HG03439 (cell line): ENCODE measurements at regions not wholly inside any gene's neighbourhood (a gene's known extent, or its start where the extent isn't known, plus 50 kb on each side); places are given as distances from the start of the nearest gene placed in this dataset.

Experiments
- ATAC-seq: cut with Tn5 transposase; IDR thresholded peaks from one replicate; pipeline ENCODE4 v1.9.1; 2021; ENCODE audit warnings: mild to moderate bottlenecking, moderate library complexity; ENCODE audit not compliant: unreplicated experiment

GRCh38 chr6:95489185-95489863 is 88.0 kb upstream of the MANEA start:
- no peak for ATAC-seq

DNA sequence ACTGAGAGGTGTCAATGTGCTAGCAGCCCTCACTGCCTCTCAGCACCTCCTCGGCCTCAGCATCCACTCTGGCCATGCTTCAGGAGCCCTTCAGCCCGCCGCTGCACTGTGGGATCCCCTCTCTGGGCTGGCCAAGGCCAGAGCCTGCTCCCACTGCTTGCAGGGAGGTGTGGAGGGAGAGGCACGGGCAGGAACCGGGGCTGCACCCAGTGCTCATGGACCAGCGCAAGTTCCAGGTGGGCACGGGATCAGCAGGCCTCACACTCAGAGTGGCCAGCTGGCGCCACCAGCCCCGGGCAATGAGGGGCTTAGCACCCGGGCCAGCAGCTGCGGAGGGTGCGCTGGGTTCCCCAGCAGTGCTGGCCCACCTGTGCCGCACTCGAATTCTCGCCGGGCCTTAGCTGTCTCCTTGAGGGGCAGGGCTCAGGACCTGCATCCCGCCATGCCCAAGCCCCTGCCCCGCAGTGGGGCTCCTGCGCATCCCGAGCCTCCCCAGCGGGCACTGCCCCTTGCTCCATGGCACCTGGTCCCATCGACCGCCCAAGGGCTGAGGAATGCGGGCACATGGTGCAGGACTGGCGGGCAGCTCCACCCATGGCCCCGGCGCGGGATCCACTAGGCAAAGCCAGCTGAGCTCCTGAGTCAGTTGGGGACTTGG is 80.4 kb upstream of the MANEA start:
- no peak for ATAC-seq

DNA sequence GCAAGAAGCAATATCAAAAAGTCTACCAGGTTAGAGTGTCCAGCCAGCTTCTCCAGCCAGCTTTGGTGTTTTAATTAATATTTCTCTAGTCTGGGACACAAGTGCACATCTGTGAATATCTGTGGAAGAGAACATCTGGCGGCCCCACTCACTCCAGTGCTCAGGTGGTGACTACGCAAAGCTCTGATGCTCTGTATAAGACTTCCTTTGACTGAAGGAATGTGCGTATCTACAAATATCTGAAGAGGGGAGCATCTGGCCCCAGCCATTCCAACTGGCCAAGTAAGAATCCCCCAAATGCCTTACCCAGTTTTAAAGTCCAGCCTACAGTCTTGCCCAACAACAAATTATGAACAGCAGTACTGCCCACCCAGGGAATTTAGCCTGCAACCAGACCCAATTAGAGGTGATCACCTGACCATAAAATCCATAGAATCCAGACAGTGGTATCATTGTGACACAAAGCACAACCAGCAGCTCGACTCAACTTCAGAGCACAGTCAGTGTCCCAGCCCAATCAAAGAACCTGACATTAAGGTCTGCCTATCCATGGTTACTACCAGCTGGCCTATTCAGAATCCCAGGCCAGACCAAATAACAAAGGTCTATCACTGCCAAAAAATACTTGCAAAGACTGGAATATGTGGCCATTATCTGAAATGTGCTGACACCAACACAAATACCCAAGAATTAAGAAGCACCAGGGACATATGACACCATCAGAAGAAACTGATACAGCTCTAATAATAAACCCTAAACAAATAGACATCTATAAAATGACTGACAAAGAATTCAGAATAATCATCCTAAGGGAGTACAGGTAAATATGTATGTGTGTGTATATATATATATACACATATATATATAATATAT is 76.1 kb upstream of the MANEA start:
- no peak for ATAC-seq

- no peak for ATAC-seq
Measured at GRCh38 chr6:95503568-95503967, 73.8 kb upstream of the MANEA start.

DNA sequence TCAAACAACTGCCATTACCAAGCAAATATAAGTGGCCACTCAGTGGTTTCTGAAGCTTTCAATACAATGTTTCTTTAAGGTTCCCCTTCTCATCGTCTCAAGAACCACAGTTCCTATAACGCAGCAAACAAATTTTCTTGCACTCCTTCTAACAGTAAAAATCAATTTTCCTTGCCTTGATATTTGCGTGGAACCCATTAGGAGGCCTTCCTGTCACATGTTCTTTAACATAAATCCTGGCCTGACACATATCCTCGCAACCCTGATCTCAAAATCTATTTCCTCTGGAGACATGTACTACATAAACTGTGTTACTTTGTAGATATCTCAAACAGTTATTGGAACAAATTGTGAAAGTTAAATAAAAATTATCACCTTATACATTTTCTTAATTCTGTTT is 65.9 kb upstream of the MANEA start:
- ATAC-seq: no peak

DNA sequence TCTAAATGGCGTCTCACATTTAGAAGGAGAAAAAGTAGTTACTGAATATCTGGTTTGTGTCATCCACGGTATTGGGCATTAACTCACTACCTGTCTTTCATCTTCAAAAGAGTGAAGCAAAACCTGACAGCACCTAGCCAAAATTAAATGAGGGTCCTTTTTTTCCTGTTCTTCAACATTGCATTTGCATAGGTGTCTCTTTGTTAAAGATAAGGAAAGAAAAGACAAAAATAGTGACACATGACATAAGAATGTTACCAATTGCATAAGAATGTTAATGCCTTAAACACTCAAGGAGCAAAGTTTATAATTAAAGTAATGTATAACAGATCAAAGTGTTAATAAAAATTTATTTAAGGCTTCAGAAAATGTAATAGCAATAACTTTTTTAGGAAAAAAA is 61.4 kb upstream of the MANEA start:
- ATAC-seq: no peak

DNA sequence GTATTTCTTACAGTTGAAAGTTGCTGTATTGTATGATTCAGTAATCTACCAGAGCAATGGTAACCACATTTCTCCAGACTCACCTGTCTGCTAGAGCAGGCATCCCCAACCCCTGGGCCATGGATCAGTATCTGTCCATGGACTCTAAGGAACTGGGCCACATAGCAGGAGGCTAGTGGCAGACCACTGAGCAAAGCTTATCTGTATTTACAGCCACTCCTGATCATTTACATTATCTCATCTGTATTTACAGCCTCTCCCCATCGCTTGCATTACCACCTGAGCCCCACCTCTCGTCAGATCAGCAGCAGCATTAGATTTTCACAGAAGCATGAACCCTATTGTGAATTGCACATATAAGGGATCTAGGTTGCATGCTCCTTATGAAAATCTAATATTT is 60.3 kb upstream of the MANEA start:
- no peak for ATAC-seq

DNA sequence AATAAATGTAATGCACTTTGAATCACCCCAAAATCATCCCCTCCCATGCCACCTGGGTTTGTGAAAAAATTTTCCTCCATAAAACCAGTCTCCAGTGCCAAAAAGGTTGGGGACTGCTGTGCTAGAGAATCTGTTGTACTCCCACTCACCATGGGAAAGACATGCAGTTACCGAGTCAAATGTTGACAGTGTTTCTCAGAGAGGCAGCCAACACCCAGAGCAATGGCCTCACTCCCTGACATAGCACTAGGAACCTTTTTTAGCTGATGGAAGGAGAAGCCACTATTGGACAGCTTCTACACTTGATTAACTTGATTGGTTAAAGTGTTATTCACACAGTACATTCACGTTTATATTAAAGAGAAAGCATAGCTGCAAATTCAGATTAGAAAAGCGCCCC is 59.8 kb upstream of the MANEA start:
- no peak for ATAC-seq

DNA sequence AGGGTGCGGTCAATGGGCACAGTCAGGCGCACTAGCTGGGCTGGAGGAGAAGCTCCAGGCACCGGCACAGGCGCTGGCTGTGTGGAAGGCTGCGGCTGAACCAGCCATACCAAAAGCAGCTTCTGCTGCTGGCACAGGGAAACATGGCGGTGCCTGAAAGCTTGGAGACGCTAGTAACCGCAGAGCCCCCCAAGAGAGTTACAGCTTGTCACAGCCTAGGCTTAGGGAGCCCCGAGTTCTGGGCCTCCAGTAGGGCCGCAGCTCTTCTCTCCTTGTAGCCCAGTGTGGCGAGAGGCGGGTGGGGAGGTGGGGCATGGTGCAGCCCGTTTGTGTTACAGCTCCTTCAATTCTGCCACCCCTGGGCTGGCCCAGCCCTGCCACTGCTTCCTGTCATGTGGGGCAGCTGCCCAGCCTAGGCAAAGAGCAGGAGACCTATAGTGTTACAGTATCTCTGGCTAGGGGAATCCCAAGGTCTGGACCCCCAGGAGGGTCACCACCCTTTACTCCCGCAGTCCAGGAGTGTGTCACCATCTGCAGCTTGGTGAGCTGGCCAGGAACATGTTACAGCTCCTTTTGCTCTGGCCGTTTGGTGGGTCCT is 58.6 kb upstream of the MANEA start:
- no peak for ATAC-seq

DNA sequence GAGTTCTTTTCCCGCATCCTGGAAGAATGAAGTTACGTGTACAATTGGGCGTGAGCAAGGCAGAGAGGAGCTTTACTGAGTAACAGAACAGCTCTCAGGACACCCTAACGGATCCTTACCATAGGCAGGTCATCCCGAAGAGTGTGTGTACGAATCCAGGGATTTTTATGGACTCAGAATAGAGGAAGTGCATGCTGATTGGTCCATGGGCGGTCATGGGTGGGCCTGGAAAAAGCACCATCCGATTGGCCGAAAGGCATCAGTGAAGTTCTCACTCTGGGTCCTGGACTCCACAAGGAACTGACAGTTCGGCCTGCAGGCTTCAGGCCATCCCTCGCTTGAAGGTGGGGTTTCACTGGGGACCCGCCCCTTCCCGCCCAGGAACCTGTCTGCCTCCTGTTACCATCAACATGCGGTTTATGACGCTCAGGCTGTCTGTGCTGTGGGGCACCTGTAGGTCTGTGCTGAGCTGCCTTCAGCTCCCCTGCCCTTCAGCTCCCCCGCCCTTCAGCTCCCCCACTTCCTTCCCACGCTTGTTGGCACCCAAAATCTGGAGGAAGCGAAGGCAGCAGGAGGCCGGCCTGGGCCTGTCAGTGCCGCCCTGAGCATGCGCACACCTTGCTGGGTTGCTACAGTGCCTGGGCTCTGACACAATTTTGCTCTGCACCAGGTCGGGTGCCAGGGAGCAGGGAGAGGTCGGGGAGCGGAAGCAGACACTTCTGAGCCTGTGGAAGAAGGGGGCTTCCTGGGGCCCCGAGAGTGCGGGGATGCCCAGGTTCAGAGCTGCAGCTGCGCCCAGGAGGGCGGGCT is 57.9 kb upstream of the MANEA start:
- no peak for ATAC-seq

DNA sequence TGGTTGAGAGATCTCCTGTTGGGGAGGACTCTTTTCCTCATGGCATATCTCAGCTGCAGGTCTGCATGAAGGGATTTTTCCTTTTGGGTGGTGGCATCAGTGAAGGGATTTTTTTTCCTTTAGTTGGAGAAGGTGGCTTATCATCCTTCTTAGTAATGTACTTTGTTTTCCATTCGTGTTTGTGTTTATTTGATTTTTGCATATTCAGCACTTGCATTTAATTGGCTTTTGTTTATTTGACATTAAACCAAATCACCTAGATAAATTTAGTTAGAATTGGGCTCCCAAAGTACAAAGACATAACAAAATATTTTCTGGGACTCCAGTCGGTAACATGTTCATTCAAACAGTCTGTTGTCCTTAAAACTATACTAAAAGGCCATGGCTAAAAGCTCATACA is 56.2 kb upstream of the MANEA start:
- ATAC-seq: no peak
